ENCODE measurements at regions not wholly inside any gene's neighbourhood (a gene's known extent, or its start where the extent isn't known, plus 50 kb on each side); places are given as distances from the start of the nearest gene placed in this dataset.

- no peaks in the 10 kb centered on the region for H3K9me3 ChIP-seq (ENCODE audit: control insufficient read depth, low read depth, low read length)
- H3K14ac ChIP-seq (ENCODE audit: insufficient read depth, low read length) = no peak overlapping the region
- H3K36me3 Mint-ChIP-seq (ENCODE audit: insufficient read depth in 1 of 3, low read depth in 3 of 3) = no peaks in the 10 kb centered on the region
- H2AFZ ChIP-seq (ENCODE audit: low read length) = no peak overlapping the region
- no peak overlapping the region for H3K56ac ChIP-seq (ENCODE audit: insufficient read length, low read depth, low read length)
- H3K27me3 Mint-ChIP-seq (ENCODE audit: low read depth) = no peaks in the 10 kb centered on the region
- no peak for TF ChIP-seq CTCF (conservative IDR thresholded peaks at IDR 0.05)
- peaks cover 5 to 7% of the 10 kb centered on the region in 2 experiments; a peak in 2 of 4 replicates for H3K4me1 Mint-ChIP-seq
- H4K20me1 ChIP-seq (ENCODE audit: control insufficient read depth, insufficient read depth, insufficient read length) = no peaks in the 10 kb centered on the region
- no peak overlapping the region for H3K27ac ChIP-seq (ENCODE audit: insufficient read length, low read depth, low read length)
- H4K91ac ChIP-seq (ENCODE audit: insufficient read length, low read depth, low read length) = no peak overlapping the region
- no peak overlapping the region for H4K8ac ChIP-seq (replicated peaks; ENCODE audit: insufficient read length, low read depth, low read length)
- no peak overlapping the region for H3K4ac ChIP-seq (ENCODE audit: low read depth, low read length)
- no peak overlapping the region for H3T11ph ChIP-seq (ENCODE audit: low read length)
- no peak overlapping the region; a peak in 1 of 7 replicates for H3K27ac Mint-ChIP-seq
- H3K79me1 ChIP-seq (ENCODE audit: insufficient read depth, low read depth, low read length, poor library complexity, severe bottlenecking) = no peaks in the 10 kb centered on the region
- H3K4me1 ChIP-seq (ENCODE audit: insufficient read depth, low read length) = no peaks in the 10 kb centered on the region
- no peaks in the 10 kb centered on the region for H3K23me2 ChIP-seq (ENCODE audit: insufficient read length, low read depth, low read length, poor library complexity, severe bottlenecking)
- no peaks in the 10 kb centered on the region for H3K27me3 ChIP-seq (ENCODE audit: insufficient read depth, low read length)
- no peak overlapping the region for H2BK15ac ChIP-seq (ENCODE audit: low read depth, low read length)
- no peak overlapping the region for H2BK5ac ChIP-seq (ENCODE audit: insufficient read length, low read length)
- H2AK5ac ChIP-seq (ENCODE audit: insufficient read length, low read length) = no peak overlapping the region
- no peaks in the 10 kb centered on the region for H3K9me3 Mint-ChIP-seq
- no peak overlapping the region for H4K5ac ChIP-seq (ENCODE audit: insufficient read length, low read depth, low read length)
- no peak for DNase-seq
- no peak overlapping the region for H2BK120ac ChIP-seq (ENCODE audit: low read depth, low read length, poor library complexity, severe bottlenecking)
- H2BK12ac ChIP-seq (ENCODE audit: insufficient read length, low read depth, low read length) = no peak overlapping the region
- H3K4me3 Mint-ChIP-seq = no peak overlapping the region; a peak in 1 of 5 replicates
- H3K9ac ChIP-seq (ENCODE audit: extremely low read depth, insufficient read length, low read length) = no peak overlapping the region
- no peak overlapping the region for H3K4me2 ChIP-seq (ENCODE audit: insufficient read depth, insufficient read length, low read length)
- H2BK20ac ChIP-seq (ENCODE audit: low read depth, low read length, poor library complexity, severe bottlenecking) = no peak overlapping the region
- no peak overlapping the region for H3K23ac ChIP-seq (ENCODE audit: insufficient read length, low read depth, low read length)
- no peak overlapping the region for H3K18ac ChIP-seq (ENCODE audit: insufficient read length, low read depth, low read length)
- WGBS (ENCODE audit: extremely low coverage, insufficient read length, low lambda C conversion rate) = 100% methylated on average over 1 of the region's 3 CpGs
- H3K79me2 ChIP-seq (ENCODE audit: insufficient read depth, low read length) = no peaks in the 10 kb centered on the region
Observed at GRCh38 chr11:95716266-95716665, 73.3 kb downstream of the FAM76B start.
